Upper lobe of left lung (tissue), 6 donors: ENCODE measurements at regions not wholly inside any gene's neighbourhood (a gene's known extent, or its start where the extent isn't known, plus 50 kb on each side); places are given as distances from the start of the nearest gene placed in this dataset.
"Not testable (repeated sequence)": the region's sequence is repeated elsewhere in the genome, so short reads cannot be mapped to it uniquely, and the experiment has no call there.

Source experiments
- ATAC-seq, 2 donors: fragments of 200-7000 bp; cut with Tn5 transposase; one replicate each; pipeline ENCODE4 v1.9.1; 2022; ENCODE audit warnings: mild to moderate bottlenecking in 2 of 2, moderate library complexity in 2 of 2; ENCODE audit not compliant: low FRiP score in 2 of 2
- DNase-seq, 2 donors: peaks; one replicate each; pipeline ENCODE4 v3.0.0-alpha.2; 2019 to 2020
- H3K27ac ChIP-seq, 4 donors: fragments of 200-600 bp; sonication (generic); one replicate each; pipeline ENCODE4 v1.5.1; 2016 to 2019
- H3K27me3 ChIP-seq, 4 donors: fragments of 200-600 bp; sonication (generic); one replicate each; pipeline ENCODE4 v1.5.1; 2017 to 2019
- H3K36me3 ChIP-seq, 4 donors: fragments of 200-600 bp; sonication (generic); one replicate each; pipeline ENCODE4 v1.5.1; 2016 to 2019
- H3K4me1 ChIP-seq, 4 donors: fragments of 200-600 bp; sonication (generic); one replicate each; pipeline ENCODE4 v1.5.1; 2018 to 2019
- H3K4me3 ChIP-seq, 4 donors: fragments of 200-600 bp; sonication (generic); one replicate each; pipeline ENCODE4 v1.5.1; 2017 to 2019; ENCODE audit warnings: mild to moderate bottlenecking in 2 of 4, moderate library complexity in 1 of 4
- H3K9me3 ChIP-seq, 4 donors: fragments of 200-600 bp; sonication (generic); one replicate each; pipeline ENCODE4 v1.5.1; 2018 to 2019
- EP300 ChIP-seq, 4 donors: sonication (generic); formaldehyde crosslinking; IDR thresholded peaks; one replicate each; pipeline ENCODE4 v1.5.1; 2017; ENCODE audit warnings: antibody characterized with exemption in 4 of 4, control low read depth in 2 of 4
- POLR2A ChIP-seq, 4 donors: fragments of 450-650 bp; IDR thresholded peaks; one replicate each; pipeline ENCODE4 v1.5.1; 2016 to 2017; ENCODE audit warnings: antibody characterized with exemption in 4 of 4, mild to moderate bottlenecking in 2 of 4
- POLR2AphosphoS5 ChIP-seq, 2 donors: sonication (generic); formaldehyde crosslinking; IDR thresholded peaks; one replicate each; pipeline ENCODE4 v1.5.1; 2017; ENCODE audit warnings: antibody characterized with exemption in 2 of 2
- WGBS, 2 donors: methylation state at CpG; one replicate each; pipeline ENCODE4 v1.1.5; 2017 to 2018; 5-methylcytosine and 5-hydroxymethylcytosine counted together
- TF ChIP-seq, protein P1 (sequence below), 6 experiments: fragments of 450-650 bp in 4 of 6; fragments of 200-600 bp in 2 of 6; sonication (generic) in 2 of 6; IDR thresholded peaks; one replicate each; pipeline ENCODE4 v1.5.1; 2016 to 2019; ENCODE audit warnings: antibody characterized with exemption in 6 of 6
- donor health status: DM: no; HTN: no; CAD: no; lungs with moderate emphysema.
- donor health status: DM: no; HTN: yes; CAD: no; lungs with severe emphysema.

DNA sequence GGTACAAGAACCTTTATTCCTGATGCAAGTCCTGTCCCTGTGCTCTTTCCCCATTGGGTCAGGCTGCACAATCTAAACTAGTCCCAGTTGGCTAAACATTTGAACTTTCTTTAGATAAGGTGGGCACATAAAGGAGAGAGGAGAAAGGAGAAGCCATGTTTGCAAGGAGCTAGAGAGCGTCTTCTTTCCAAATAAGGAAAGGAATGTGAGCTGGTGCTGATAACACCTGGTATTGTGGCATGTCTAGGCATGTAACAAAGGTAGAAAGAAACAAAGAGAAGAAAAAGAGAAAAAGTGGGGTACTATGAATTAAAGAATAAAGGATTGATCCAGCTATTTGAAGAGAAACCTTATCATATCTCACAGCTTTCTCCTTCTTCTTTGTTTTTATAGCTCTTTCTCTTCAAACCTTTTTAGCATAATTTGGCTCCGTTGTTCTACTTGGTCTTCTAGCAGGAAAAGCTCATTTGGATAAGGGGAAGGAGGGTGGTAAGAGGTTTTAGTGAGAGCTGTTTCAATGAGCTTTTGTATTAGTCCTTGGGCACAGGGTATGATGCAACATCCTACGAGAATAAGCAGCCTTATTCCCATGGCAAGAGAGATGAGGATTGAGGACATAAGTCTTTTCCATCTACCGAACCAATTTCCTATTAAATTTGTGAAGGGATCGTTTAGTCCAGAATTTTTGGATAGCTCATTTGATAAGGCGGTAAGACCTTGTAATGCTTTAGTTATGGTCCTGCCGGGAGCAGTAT lies 415.5 kb upstream of the MAN1A1 start:
- Histone ChIP-seq H3K27me3 (no peaks in the 10 kb centered on the region), H3K4me3 (no peak overlapping the region)
- WGBS, 2 donors: 84 to 89% methylated on average over 7 of the region's 7 CpGs

DNA sequence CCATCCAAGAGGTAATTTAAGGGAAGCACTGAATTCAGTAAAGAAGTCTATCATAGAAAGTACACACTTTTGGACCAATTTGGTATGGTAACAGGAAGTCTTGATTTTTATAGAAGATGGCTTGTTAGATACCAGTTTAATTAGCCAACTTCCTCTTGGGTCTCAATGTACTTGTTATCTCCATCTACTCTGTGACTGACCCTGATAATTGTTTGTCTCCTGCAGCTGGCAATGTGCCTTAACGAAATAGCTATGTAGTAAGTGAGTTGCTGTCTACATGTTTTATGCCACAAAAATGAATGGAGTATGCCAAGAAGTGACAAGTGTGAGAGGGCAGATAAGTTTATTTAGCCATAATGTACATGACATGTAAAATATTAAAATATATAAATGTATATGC lies 410.5 kb upstream of the MAN1A1 start:
- no peak for TF ChIP-seq EP300 (IDR thresholded peaks at IDR 0.05)
- TF ChIP-seq POLR2A (IDR thresholded peaks at IDR 0.05): no peak
- TF ChIP-seq, protein P1, sequence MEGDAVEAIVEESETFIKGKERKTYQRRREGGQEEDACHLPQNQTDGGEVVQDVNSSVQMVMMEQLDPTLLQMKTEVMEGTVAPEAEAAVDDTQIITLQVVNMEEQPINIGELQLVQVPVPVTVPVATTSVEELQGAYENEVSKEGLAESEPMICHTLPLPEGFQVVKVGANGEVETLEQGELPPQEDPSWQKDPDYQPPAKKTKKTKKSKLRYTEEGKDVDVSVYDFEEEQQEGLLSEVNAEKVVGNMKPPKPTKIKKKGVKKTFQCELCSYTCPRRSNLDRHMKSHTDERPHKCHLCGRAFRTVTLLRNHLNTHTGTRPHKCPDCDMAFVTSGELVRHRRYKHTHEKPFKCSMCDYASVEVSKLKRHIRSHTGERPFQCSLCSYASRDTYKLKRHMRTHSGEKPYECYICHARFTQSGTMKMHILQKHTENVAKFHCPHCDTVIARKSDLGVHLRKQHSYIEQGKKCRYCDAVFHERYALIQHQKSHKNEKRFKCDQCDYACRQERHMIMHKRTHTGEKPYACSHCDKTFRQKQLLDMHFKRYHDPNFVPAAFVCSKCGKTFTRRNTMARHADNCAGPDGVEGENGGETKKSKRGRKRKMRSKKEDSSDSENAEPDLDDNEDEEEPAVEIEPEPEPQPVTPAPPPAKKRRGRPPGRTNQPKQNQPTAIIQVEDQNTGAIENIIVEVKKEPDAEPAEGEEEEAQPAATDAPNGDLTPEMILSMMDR (IDR thresholded peaks at IDR 0.05): no peak
- TF ChIP-seq POLR2AphosphoS5 (IDR thresholded peaks at IDR 0.05): no peak
- 48 to 61% methylated on average over 1 of the region's 1 CpG for WGBS, 2 donors
- Histone ChIP-seq H3K27me3 (no peaks in the 10 kb centered on the region), H3K9me3 (no peaks in the 10 kb centered on the region), H3K4me3 (no peak overlapping the region), H3K4me1 (no peaks in the 10 kb centered on the region), H3K36me3 (no peaks in the 10 kb centered on the region), H3K27ac (no peak overlapping the region)
- ATAC-seq: no peak
- no peak for DNase-seq

More for the DNA sequence above, 415.5 kb upstream of the MAN1A1 start:
- ATAC-seq (no peak), DNase-seq (no peak)
- H3K27ac ChIP-seq: no peak overlapping the region
- H3K9me3 ChIP-seq: no peaks in the 10 kb centered on the region
- H3K4me1 ChIP-seq: no peaks in the 10 kb centered on the region
- no peaks in the 10 kb centered on the region for H3K36me3 ChIP-seq
- TF ChIP-seq EP300 (IDR thresholded peaks at IDR 0.05) (no peak), POLR2A (IDR thresholded peaks at IDR 0.05) (no peak), POLR2AphosphoS5 (IDR thresholded peaks at IDR 0.05) (no peak)
- TF ChIP-seq, protein P1 (IDR thresholded peaks at IDR 0.05): no peak

GRCh38 chr6:119758385-119758784 lies 408.8 kb upstream of the MAN1A1 start:
- H3K4me3 ChIP-seq: no peak overlapping the region
- ATAC-seq: peak in 1 of 2 donors; percentile 63
- no peak overlapping the region for H3K27ac ChIP-seq
- 76 to 77% methylated on average over 3 of the region's 3 CpGs for WGBS, 2 donors
- H3K9me3 ChIP-seq: no peaks in the 10 kb centered on the region
- no peaks in the 10 kb centered on the region for H3K27me3 ChIP-seq
- no peak for TF ChIP-seq POLR2A (IDR thresholded peaks at IDR 0.05)
- no peak for DNase-seq
- H3K4me1 ChIP-seq: no peaks in the 10 kb centered on the region
- H3K36me3 ChIP-seq: no peaks in the 10 kb centered on the region

- 88 to 96% methylated on average over 2 of the region's 2 CpGs for WGBS, 2 donors
- Histone ChIP-seq H3K27me3 (no peaks in the 10 kb centered on the region), H3K4me3 (no peak overlapping the region), H3K9me3 (no peaks in the 10 kb centered on the region), H3K4me1 (no peaks in the 10 kb centered on the region), H3K27ac (no peak overlapping the region), H3K36me3 (no peaks in the 10 kb centered on the region)
- ATAC-seq: no peak
- TF ChIP-seq POLR2AphosphoS5 (IDR thresholded peaks at IDR 0.05) (no peak), EP300 (IDR thresholded peaks at IDR 0.05) (no peak), POLR2A (IDR thresholded peaks at IDR 0.05) (no peak)
- TF ChIP-seq, protein P1 (IDR thresholded peaks at IDR 0.05): no peak
- no peak for DNase-seq
These were observed 407.9 kb upstream of the MAN1A1 start for GRCh38 chr6:119757467-119757866.

DNA sequence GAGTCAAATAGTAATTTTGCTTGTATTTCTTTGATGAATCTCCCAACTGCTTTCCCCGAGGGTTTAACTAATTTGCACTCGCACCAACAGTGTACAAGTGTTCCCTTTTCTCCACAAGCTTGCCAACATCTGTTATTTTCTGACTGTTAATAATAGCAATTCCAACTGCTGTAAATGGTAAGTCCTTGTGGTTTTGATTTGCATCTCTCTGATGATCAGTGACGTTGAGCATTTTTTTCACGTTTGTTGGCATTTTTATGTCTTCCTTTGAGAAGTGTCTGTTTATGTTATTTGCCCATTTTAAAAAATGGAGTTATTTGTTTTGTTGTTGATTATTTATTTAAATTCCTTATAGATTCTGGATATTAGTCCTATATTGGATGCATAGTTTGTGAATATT lies 399.8 kb upstream of the MAN1A1 start:
- WGBS, 2 donors: 70 to 78% methylated on average over 4 of the region's 4 CpGs
- ATAC-seq: no peak
- no peak overlapping the region for H3K27ac ChIP-seq
- H3K4me3 ChIP-seq: no peak overlapping the region
- TF ChIP-seq, protein P1 (IDR thresholded peaks at IDR 0.05): no peak
- no peak for TF ChIP-seq POLR2A (IDR thresholded peaks at IDR 0.05)
- TF ChIP-seq POLR2AphosphoS5 (IDR thresholded peaks at IDR 0.05): no peak
- no peak for TF ChIP-seq EP300 (IDR thresholded peaks at IDR 0.05)
- no peak for DNase-seq
- no peaks in the 10 kb centered on the region for H3K9me3 ChIP-seq
- H3K36me3 ChIP-seq: no peaks in the 10 kb centered on the region
- no peaks in the 10 kb centered on the region for H3K4me1 ChIP-seq
- no peaks in the 10 kb centered on the region for H3K27me3 ChIP-seq

GRCh38 chr6:119748535-119748934 lies 399.0 kb upstream of the MAN1A1 start:
- 63 to 73% methylated on average over 3 of the region's 3 CpGs for WGBS, 2 donors
- not testable (repeated sequence) for H3K27ac ChIP-seq, DNase-seq, H3K9me3 ChIP-seq, H3K4me3 ChIP-seq, H3K27me3 ChIP-seq, ATAC-seq, H3K36me3 ChIP-seq, H3K4me1 ChIP-seq
